ENCODE measurements at regions not wholly inside any gene's neighbourhood (a gene's known extent, or its start where the extent isn't known, plus 50 kb on each side); places are given as distances from the start of the nearest gene placed in this dataset.

DNA sequence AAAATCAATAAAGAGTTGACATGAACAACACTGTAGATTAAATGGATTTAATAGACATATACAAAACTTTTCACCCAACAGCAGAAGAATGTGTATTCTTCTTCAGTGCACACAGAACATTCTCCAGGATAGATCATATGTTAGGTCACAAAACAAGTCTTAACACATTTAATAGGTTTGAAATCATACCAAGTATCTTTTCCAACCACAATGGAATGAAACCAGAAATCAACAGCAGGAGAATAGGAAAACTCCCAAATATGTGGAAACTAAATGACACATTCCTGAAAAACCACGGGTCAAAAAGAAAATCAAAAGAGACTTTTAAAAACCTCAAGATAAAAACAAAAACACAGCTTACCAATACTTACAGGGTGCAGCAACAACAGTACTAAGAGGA is 790.1 kb upstream of the ZNF608 start:
- Mint-ChIP-seq H3K4me3 (no peak overlapping the region), H3K27me3 (no peaks in the 10 kb centered on the region), H3K27ac (no peak overlapping the region), H3K36me3 (no peaks in the 10 kb centered on the region), H3K4me1 (peaks cover 20% of the 10 kb centered on the region), H3K9me3 (peaks cover 12% of the 10 kb centered on the region)
- no peak for ATAC-seq

DNA sequence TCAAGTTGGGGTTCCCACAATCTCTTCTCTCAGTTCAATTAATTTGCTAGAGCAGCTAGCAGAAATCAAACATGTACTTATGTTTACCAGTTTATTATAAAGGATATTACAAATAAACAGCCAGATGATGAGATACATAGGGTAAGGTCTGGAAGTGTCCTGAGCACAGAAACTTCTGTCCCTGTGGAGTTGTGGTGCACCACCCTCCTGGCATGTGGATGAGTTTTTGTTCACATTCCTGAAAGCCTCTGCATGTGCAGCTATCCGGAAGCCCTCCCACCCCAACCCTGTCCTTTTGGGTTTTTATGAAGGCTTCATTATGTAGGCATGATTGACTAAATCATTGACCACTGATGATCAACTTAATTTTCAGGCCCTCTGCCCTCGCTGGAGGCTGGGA is 791.2 kb upstream of the ZNF608 start:
- Mint-ChIP-seq H3K27ac (no peak overlapping the region), H3K27me3 (no peaks in the 10 kb centered on the region), H3K4me3 (no peak overlapping the region), H3K36me3 (no peaks in the 10 kb centered on the region), H3K9me3 (peaks cover 12% of the 10 kb centered on the region), H3K4me1 (peaks cover 20% of the 10 kb centered on the region)
- ATAC-seq, result no peak

DNA sequence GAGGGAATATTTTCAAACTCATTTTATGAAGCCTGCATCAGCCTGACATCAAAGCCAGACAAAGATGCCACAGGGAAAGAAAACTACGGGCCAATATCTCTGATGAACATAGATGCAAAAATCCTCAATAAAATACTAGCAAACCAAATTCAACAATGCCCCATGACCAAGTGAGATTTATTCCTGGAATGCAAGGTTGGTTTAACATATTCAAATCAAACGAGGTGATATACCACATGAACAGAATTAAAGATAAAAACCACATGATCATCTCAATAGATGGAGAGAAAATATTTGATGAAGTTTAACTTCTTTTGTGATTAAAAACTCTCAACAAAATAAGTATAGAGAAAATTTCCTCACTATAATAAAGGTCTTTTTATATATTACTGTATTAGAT is 792.0 kb upstream of the ZNF608 start:
- Mint-ChIP-seq H3K27me3 (no peaks in the 10 kb centered on the region), H3K4me3 (no peak overlapping the region), H3K27ac (no peak overlapping the region), H3K9me3 (peaks cover 9% of the 10 kb centered on the region), H3K36me3 (no peaks in the 10 kb centered on the region), H3K4me1 (peaks cover 20% of the 10 kb centered on the region)
- no peak for ATAC-seq

DNA sequence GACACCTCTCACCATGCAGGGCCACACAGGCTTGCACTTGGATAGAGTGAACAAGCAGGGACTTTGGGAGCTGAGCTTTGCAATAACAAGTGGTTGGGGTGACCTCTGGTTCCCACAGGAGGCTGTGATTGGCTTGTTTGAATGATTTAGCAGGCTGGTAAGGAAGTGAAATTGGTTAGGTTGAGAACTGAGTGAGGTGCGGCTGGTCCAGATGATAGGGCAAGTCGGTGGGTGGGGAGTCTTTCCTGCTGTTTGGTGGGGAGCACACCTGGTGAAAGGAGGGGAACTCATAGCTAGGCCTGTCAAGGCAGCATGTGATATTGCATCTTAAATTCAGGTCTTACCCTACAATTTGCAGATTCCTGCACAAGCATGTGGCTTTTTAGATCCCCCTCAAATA is 794.6 kb upstream of the ZNF608 start:
- no peaks in the 10 kb centered on the region for H3K27me3 Mint-ChIP-seq

DNA sequence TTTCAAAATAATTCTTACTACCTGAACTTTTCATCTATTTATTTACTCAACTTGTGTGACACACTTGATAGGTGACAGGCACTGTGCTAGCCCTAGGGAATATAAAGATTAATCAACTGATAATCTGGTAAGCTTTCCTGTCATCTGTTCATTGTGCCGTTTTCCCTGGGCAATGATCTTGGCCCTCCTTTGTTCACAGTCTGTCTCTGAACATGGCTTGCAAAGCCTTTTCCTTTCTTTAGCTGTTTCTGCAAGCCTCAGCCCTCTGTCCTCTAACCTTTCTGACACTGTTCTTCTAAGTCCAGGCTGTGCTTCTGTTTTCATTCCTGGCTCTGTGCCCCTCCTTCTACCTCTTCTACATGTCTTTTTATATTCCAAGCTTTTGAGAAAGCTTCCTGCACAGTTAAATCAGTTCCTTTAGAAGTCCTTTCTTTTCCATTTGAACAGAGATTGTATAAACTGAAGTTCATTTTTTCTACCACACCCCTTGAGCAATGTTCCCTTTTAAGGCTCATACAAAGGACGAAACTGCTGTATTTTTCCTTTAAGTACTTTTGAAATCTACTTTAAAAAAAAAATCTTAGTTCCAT is 803.0 kb upstream of the ZNF608 start:
- ATAC-seq, result no peak
- Mint-ChIP-seq H3K36me3 (no peaks in the 10 kb centered on the region), H3K9me3 (no peaks in the 10 kb centered on the region), H3K27me3 (peaks cover 8% of the 10 kb centered on the region), H3K4me3 (no peak overlapping the region), H3K4me1 (peaks cover 6% of the 10 kb centered on the region), H3K27ac (no peak overlapping the region)

More for the DNA sequence above, 794.6 kb upstream of the ZNF608 start:
- peak; percentile 59 for ATAC-seq
- H3K36me3 Mint-ChIP-seq, result no peaks in the 10 kb centered on the region
- H3K4me1 Mint-ChIP-seq, result peaks cover 17% of the 10 kb centered on the region
- H3K9me3 Mint-ChIP-seq, result peaks cover 5% of the 10 kb centered on the region
- no peak overlapping the region for H3K4me3 Mint-ChIP-seq
- H3K27ac Mint-ChIP-seq, result no peak overlapping the region

DNA sequence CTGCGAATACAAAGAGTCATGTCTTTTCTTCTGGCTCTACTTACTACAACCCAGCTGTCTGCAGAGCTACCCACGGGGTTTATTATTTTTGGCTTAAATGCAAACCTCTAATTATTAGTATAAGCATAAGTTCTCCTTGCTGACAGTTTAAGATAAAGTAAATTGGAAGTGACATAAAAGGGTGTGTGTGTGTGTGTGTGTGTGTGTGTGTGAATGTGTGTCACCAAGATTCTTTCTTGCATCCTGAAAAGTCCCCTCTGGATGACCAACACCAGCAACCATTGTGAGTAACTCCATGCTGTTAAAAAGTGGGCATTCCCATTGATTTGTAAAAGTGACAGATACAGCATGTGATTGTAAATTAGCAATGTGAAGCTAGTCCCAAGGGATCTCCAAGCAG is 803.8 kb upstream of the ZNF608 start:
- Mint-ChIP-seq H3K27ac (no peak overlapping the region), H3K4me3 (no peak overlapping the region), H3K9me3 (no peaks in the 10 kb centered on the region), H3K27me3 (peaks cover 8% of the 10 kb centered on the region), H3K4me1 (peaks cover 6% of the 10 kb centered on the region), H3K36me3 (no peaks in the 10 kb centered on the region)
- no peak for ATAC-seq

DNA sequence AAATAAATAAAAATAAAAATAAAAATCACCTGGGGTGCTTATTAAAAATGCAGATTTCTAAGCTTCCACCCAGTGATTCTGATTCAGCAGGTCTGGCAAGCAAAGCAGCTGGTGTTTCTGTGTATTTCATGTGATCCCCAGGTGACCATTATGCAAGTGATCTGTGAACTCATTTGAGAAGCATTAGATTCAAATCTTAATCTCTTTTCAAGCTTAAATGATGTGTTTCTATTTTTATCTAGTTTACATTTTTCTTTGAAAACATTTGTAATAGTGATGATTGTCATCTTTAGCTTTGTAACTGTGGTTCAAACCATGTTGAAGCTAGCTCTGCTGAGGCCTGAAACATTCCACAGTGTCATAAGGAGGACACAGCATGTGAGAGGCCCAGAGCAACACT is 804.8 kb upstream of the ZNF608 start:
- Mint-ChIP-seq H3K9me3 (no peaks in the 10 kb centered on the region), H3K27me3 (peaks cover 8% of the 10 kb centered on the region), H3K27ac (no peak overlapping the region), H3K4me3 (no peak overlapping the region), H3K36me3 (no peaks in the 10 kb centered on the region), H3K4me1 (peaks cover 6% of the 10 kb centered on the region)
- no peak for ATAC-seq

DNA sequence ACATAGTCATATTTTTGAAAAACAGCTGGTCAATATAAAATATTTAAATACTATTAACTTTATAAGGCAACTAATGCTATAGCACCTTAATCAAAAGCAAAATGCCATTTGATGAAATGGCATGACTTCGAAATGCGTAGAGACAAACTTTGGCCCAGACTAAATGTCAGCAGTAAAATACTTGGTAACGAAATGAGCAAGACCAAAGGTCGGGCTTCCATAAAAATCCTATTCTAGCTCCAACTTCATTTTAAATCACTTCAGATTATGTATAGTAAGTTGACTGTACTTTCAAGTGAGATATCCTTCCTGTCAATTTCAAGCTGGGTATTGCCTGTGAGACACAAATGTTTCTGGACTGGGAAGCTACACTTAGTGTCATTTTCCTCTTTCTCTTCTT is 805.4 kb upstream of the ZNF608 start:
- no peak overlapping the region for H3K27ac Mint-ChIP-seq
- H3K36me3 Mint-ChIP-seq, result no peaks in the 10 kb centered on the region
- ATAC-seq, result no peak
- H3K9me3 Mint-ChIP-seq, result no peaks in the 10 kb centered on the region
- no peak overlapping the region for H3K4me3 Mint-ChIP-seq
- H3K27me3 Mint-ChIP-seq, result peaks cover 8% of the 10 kb centered on the region
- H3K4me1 Mint-ChIP-seq, result peaks cover 6% of the 10 kb centered on the region

DNA sequence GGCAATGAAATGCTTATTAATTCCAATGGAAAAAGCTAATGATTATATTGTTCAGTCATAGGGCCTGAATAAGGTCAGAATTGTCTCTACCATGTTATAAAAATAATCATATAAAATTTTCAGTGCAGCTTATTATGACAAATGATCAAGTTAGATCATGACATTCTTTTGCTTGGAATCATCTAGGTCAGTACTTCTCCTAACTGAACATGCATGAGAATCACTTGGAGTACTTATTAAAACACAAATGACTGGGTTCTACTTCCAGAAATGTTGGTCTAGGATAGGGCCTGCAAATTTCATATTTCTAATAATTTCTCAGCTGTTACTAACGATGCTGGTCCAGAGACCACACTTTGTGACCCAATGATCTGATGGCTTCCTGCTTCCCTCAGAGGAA is 806.0 kb upstream of the ZNF608 start:
- Mint-ChIP-seq H3K27ac (no peak overlapping the region), H3K4me1 (peaks cover 6% of the 10 kb centered on the region), H3K9me3 (no peaks in the 10 kb centered on the region), H3K36me3 (no peaks in the 10 kb centered on the region), H3K4me3 (no peak overlapping the region), H3K27me3 (peaks cover 8% of the 10 kb centered on the region)
- no peak for ATAC-seq

DNA sequence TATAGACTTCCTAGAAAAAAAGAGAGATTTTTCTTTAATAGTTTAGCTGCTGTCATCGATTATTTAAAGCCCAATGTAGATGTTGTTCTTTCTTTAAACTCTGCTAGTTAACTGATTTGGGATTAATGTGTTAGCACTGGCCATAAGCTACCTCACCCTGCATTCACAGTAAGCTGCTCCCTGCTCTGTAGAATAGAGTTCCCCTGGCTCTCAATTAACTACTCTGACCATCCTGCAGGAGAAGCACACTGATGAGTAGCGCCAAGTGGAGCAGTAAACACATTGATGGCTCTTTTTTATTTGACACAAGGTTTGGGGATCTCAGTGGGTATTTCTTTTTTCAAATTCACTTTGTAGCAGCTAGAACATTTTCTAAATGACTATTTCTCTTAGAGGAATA is 807.9 kb upstream of the ZNF608 start:
- Mint-ChIP-seq H3K9me3 (no peaks in the 10 kb centered on the region), H3K4me3 (no peak overlapping the region), H3K27me3 (no peaks in the 10 kb centered on the region), H3K27ac (no peak overlapping the region), H3K36me3 (no peaks in the 10 kb centered on the region), H3K4me1 (peaks cover 3% of the 10 kb centered on the region)
- ATAC-seq, result no peak

DNA sequence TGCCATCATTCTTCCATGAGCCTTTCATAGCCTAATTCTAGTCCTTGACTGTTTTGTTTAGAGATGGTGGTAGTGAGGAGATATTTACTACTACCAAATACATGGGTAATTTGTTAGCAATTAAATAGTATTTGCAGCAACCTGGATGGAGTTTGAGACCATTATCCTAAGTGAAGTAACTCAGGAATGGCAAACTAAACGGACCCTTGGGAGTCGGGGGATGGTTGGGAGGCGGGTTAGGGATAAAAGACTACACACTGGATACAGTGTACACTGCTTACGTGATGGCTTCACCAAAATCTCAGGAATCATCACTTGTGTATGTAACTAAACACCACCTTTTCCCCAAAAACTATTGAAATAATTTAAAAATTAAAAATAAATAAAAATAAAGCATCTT is 809.2 kb upstream of the ZNF608 start:
- H3K4me3 Mint-ChIP-seq, result no peak overlapping the region
- no peaks in the 10 kb centered on the region for H3K4me1 Mint-ChIP-seq
- H3K9me3 Mint-ChIP-seq, result no peaks in the 10 kb centered on the region
- H3K27me3 Mint-ChIP-seq, result no peaks in the 10 kb centered on the region
- no peak overlapping the region for H3K27ac Mint-ChIP-seq
- no peaks in the 10 kb centered on the region for H3K36me3 Mint-ChIP-seq
- no peak for ATAC-seq

DNA sequence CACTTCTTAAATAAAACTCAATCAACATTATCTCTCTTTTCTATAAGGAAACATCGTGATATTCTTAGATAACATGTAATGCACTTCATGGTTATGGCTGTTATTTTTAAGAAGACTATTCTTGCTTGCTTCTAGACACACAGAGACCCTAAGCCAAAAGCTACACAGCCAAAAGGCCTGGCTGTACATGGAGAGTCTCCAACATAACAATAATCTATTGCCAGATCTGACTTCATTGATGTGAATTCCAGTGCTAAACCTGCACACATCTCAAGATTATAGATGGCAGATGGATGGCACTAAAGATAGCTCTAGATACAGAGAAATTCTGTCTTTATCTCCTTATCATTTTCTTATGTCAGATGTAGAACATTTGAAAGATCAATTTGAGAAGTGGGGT is 811.6 kb upstream of the ZNF608 start:
- Mint-ChIP-seq H3K9me3 (no peaks in the 10 kb centered on the region), H3K36me3 (no peaks in the 10 kb centered on the region), H3K27ac (no peak overlapping the region), H3K4me3 (no peak overlapping the region), H3K27me3 (no peaks in the 10 kb centered on the region), H3K4me1 (no peaks in the 10 kb centered on the region)
- ATAC-seq, result no peak

DNA sequence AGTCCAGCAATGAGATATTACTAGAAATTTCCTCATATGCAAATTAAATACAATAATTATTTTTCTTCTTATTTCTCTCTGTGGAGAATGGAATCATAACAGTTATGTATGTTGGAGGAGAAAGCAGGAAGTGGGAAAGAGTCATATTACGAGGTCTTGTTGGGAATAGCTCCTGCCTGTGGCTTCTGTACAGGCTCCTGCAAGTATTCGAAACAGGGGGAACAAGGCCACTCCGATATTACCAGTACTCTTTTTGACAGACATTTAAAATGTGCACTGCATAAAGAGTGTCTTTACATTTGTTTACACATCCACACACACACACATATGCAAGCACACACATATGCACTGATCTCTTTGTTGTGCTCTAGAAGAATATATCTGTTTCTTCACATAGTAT is 812.0 kb upstream of the ZNF608 start:
- ATAC-seq, result no peak
- Mint-ChIP-seq H3K9me3 (no peaks in the 10 kb centered on the region), H3K27ac (no peak overlapping the region), H3K4me1 (no peaks in the 10 kb centered on the region), H3K36me3 (no peaks in the 10 kb centered on the region), H3K27me3 (no peaks in the 10 kb centered on the region), H3K4me3 (no peak overlapping the region)

DNA sequence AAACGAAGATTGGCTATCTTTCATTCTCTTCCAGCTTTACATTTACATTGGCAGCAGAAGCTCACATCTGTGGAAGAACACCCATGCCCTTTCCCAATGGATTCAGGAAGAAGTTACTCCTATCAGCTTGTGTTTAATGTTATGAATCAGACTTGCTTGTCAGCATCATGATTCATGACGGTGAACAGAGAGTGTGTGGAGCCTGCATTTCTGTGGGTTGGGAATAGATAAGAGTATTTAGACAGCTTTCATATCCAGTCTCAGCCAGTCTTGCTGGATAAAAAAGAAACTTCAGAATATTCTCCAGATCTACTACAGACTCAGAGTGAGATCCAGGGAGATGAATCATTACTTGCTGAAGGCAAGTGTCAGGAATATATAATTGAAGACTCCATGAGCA is 812.9 kb upstream of the ZNF608 start:
- no peaks in the 10 kb centered on the region for H3K36me3 Mint-ChIP-seq
- no peak overlapping the region for H3K27ac Mint-ChIP-seq
- H3K9me3 Mint-ChIP-seq, result no peaks in the 10 kb centered on the region
- no peaks in the 10 kb centered on the region for H3K27me3 Mint-ChIP-seq
- no peak for ATAC-seq
- no peaks in the 10 kb centered on the region for H3K4me1 Mint-ChIP-seq
- no peak overlapping the region for H3K4me3 Mint-ChIP-seq

DNA sequence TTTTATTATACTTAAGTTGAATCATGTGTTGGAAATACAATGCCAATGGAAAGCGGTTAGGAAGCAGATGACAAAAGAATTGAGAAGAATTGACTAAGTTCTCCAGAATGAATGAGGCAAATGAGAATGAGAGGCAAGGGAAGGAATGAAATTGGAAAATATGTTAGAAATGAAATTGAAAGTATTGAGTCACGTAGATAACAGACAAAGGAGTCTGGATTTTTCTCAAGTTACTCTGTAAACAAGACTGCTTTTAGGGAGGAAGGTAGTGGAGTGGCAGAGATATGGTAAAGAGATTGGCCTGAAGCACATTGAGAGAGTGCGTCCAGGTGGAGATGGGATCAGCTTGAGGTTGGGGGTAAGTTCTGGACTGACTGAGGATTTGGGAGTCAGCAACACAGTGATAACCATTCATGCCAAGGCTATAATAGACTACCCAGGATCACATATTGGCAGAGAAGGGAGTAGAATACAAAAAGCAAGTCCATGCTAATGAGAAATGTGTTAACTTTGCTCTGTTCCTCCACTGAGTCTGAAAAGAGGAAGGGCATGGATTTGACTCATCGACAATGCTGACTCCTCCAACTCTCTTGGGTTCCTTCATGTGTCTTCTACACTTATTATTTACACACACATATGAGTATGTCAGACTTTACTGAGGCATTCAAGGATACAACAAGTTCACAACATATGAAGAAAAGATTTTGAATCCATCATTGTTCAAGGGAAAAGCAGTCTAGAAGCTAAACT is 814.2 kb upstream of the ZNF608 start:
- Mint-ChIP-seq H3K27me3 (no peaks in the 10 kb centered on the region), H3K36me3 (no peaks in the 10 kb centered on the region), H3K9me3 (no peaks in the 10 kb centered on the region), H3K27ac (no peak overlapping the region), H3K4me3 (no peak overlapping the region), H3K4me1 (no peaks in the 10 kb centered on the region)
- ATAC-seq, result no peak

DNA sequence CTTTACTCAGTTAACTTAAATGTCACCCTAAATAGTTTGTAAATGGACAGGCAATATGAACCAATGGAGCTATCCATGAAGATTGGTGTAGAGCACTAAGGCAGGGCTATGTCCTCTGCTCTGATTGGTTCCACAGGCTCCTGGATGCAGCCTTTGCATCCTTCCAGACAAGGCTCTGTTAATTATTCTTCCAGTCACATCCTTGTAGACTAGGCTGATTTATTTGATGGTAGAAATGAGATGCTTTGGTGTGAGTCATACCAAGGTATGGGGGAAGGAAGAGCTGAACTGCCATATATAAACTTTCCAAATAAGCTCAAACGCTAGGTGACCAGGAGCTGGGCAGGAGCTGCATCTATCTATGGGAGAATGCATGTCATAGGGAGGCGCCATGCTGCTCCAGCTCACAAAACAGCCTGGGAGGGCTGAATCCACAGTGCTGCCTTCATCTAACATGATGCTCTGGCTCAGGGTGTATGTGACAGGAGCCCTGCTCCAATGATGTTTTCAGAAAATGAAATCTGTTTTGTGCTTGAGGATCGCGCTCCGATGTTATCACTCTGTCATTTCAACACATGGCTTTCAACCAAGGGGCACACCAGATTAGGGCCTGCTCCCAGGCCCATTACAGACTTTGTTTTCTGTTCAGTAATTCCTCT is 818.0 kb upstream of the ZNF608 start:
- Mint-ChIP-seq H3K4me3 (no peak overlapping the region), H3K27me3 (no peaks in the 10 kb centered on the region), H3K4me1 (no peaks in the 10 kb centered on the region), H3K27ac (no peak overlapping the region), H3K36me3 (no peaks in the 10 kb centered on the region), H3K9me3 (no peaks in the 10 kb centered on the region)
- no peak for ATAC-seq
